ENCODE measurements at regions not wholly inside any gene's neighbourhood (a gene's known extent, or its start where the extent isn't known, plus 50 kb on each side); places are given as distances from the start of the nearest gene placed in this dataset.

GRCh38 chr2:195121341-195121740 is 535.7 kb upstream of the SLC39A10 start:
- TF ChIP-seq ESRRA (CRISPR knock-in tag; IDR thresholded peaks at IDR 0.05; ENCODE audit: borderline replicate concordance) (no peak), CTCF (IDR thresholded peaks at IDR 0.05) (no peak), USF2 (CRISPR knock-in tag; IDR thresholded peaks at IDR 0.05) (no peak), NFYB (CRISPR knock-in tag; conservative IDR thresholded peaks at IDR 0.05; ENCODE audit: low read depth) (no peak)

All from WTC11 (cell line).